HT-29 (cell line): ENCODE measurements at regions not wholly inside any gene's neighbourhood (a gene's known extent, or its start where the extent isn't known, plus 50 kb on each side); places are given as distances from the start of the nearest gene placed in this dataset.
"Not testable (repeated sequence)": the region's sequence is repeated elsewhere in the genome, so short reads cannot be mapped to it uniquely, and the experiment has no call there.

Source experiments
- DNase-seq: peaks from one replicate; pipeline ENCODE4 v3.0.0-alpha.2; 2015; ENCODE audit warnings: low spot score

DNA sequence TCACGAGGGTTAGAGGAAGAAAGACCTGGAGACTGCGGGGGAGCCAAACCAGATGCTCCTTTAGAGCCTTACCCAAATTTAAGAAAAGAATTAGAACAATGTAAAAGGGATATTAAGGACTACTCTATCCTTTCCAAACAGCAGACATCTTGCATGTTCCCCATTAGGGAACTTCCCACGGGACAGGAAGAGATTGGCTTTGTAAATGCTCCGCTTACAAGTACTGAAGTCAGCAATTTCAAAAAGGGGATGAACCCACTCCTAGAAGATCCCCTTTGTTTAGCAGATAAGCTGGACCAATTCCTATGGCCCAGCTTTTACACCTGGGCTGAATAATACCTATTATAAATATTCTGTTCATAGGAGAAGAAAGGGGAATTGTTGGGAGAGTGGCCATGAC is 74.2 kb downstream of the APOBEC1 start:
- no peak for DNase-seq

- not testable (repeated sequence) for DNase-seq
Observed at GRCh38 chr12:7590085-7590484, 75.6 kb downstream of the APOBEC1 start.

GRCh38 chr12:7588742-7589329 is 76.9 kb downstream of the APOBEC1 start:
- DNase-seq = peak; percentile 69

GRCh38 chr12:7584137-7584536 is 80.6 kb upstream of the CD163 start:
- DNase-seq = not testable (repeated sequence)

GRCh38 chr12:7583471-7583870 is 79.9 kb upstream of the CD163 start:
- DNase-seq = no peak

DNA sequence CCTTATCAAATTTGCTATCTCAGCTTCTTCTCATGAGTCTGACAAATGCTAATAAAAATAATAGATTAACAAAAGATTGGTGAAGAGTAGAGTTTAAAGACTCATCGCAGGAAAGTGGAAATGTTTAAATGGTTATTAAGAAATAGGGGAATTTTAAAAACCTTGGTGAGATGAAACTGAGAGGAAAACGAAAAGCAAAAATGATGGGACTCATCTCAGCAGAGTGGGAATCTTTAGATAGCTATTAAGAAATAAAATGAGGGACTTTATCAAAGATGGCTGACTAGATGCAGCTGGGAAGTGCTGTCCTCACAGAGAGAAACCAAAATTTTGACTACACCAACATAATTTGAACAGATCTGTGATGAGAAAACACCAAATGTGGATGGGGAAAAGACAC is 79.2 kb upstream of the CD163 start:
- DNase-seq = no peak

DNA sequence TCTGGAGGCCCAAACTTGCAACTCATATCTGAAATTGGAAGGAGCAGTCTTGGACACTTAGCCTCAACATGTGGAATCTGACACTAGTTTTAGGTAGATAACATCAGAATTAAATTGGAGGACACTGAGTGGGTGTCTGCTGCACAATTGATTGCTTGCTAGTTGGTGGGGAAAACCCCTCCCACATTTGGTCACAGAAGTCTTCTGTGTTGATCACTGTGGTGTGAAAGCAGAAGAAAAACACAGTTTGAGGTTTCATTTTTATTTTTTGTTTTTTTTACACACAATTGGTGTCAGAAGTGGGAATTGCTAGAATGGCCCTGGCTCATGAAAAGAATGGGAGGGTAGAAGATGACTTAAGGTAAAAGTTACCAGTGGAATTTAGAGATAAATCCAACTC is 78.0 kb upstream of the CD163 start:
- no peak for DNase-seq

DNA sequence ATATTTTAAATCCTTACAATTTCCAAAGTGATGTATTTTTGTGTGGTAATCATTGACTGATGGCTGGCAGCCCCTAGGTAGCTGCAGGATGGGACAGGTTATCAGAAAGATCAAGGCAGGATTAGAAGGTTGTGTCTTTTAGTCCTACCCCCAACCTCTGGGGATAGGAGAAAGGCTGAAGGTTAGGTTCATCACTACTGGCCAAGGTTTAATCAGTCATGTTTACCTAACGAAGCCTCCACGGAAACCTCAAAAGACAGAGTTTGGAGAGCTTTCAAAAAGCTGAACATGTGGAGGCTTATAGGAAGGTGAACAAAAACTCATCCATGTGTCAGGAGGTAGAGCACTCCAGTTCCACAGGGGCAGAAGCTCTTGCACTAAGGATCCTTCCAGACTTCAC is 77.5 kb upstream of the CD163 start:
- no peak for DNase-seq

- DNase-seq = no peak
Observed at GRCh38 chr12:7571257-7571656, 67.7 kb upstream of the CD163 start.

- no peak for DNase-seq
Observed at GRCh38 chr12:7557227-7557626, 53.6 kb upstream of the CD163 start.

- no peak for DNase-seq
Observed at GRCh38 chr12:7555752-7556151, 52.2 kb upstream of the CD163 start.

- DNase-seq = not testable (repeated sequence)
Observed at GRCh38 chr12:7554831-7555230, 51.3 kb upstream of the CD163 start.
